Kidney glomerular epithelial cell (primary cell): ENCODE measurements at regions not wholly inside any gene's neighbourhood (a gene's known extent, or its start where the extent isn't known, plus 50 kb on each side); places are given as distances from the start of the nearest gene placed in this dataset.

Source experiments
- DNase-seq: peaks from one replicate; lab custom pipeline; 2025; lab: John Stamatoyannopoulos, UW

- no peak for DNase-seq
These were observed 798.2 kb downstream of the UQCRFS1 start for GRCh38 chr19:28414748-28415147.

- no peak for DNase-seq
These were observed 803.1 kb downstream of the UQCRFS1 start for GRCh38 chr19:28409859-28410258.

GRCh38 chr19:28406966-28407365 is 806.0 kb downstream of the UQCRFS1 start:
- no peak for DNase-seq

- no peak for DNase-seq
These were observed 807.6 kb downstream of the UQCRFS1 start for GRCh38 chr19:28405346-28405742.

GRCh38 chr19:28404472-28404871 is 808.5 kb downstream of the UQCRFS1 start:
- DNase-seq: no peak

GRCh38 chr19:28403690-28404089 is 809.3 kb downstream of the UQCRFS1 start:
- DNase-seq: peak; percentile 18

- DNase-seq: no peak
These were observed 810.2 kb downstream of the UQCRFS1 start for GRCh38 chr19:28402701-28403290.

- no peak for DNase-seq
These were observed 811.1 kb downstream of the UQCRFS1 start for GRCh38 chr19:28401739-28402424.

- no peak for DNase-seq
These were observed 811.8 kb downstream of the UQCRFS1 start for GRCh38 chr19:28400953-28401671.

- DNase-seq: no peak
These were observed 813.8 kb downstream of the UQCRFS1 start for GRCh38 chr19:28399187-28399586.

- DNase-seq: no peak
These were observed 815.2 kb downstream of the UQCRFS1 start for GRCh38 chr19:28397800-28398199.

GRCh38 chr19:28397306-28397705 is 815.6 kb downstream of the UQCRFS1 start:
- DNase-seq: no peak

GRCh38 chr19:28396287-28396831 is 816.6 kb downstream of the UQCRFS1 start:
- no peak for DNase-seq

GRCh38 chr19:28394725-28395124 is 818.2 kb downstream of the UQCRFS1 start:
- DNase-seq: no peak

GRCh38 chr19:28393574-28394336 is 819.2 kb downstream of the UQCRFS1 start:
- DNase-seq: no peak

GRCh38 chr19:28388988-28389387 is 824.0 kb downstream of the UQCRFS1 start:
- DNase-seq: no peak

GRCh38 chr19:28387507-28387906 is 825.4 kb downstream of the UQCRFS1 start:
- no peak for DNase-seq

- DNase-seq: no peak
These were observed 826.5 kb downstream of the UQCRFS1 start for GRCh38 chr19:28386470-28386869.

GRCh38 chr19:28386066-28386465 is 826.9 kb downstream of the UQCRFS1 start:
- no peak for DNase-seq

- no peak for DNase-seq
These were observed 835.9 kb downstream of the UQCRFS1 start for GRCh38 chr19:28377077-28377476.

GRCh38 chr19:28374971-28375370 is 838.0 kb downstream of the UQCRFS1 start:
- DNase-seq: no peak

- DNase-seq: no peak
These were observed 840.2 kb downstream of the UQCRFS1 start for GRCh38 chr19:28372576-28373247.
